IMR-90 (cell line): ENCODE measurements at regions not wholly inside any gene's neighbourhood (a gene's known extent, or its start where the extent isn't known, plus 50 kb on each side); places are given as distances from the start of the nearest gene placed in this dataset.

Experiments
- ATAC-seq: fragments of 200-7000 bp; cut with Tn5 transposase; 2 replicates; pipeline ENCODE4 v1.9.1; 2020; ENCODE audit warnings: low read depth, mild to moderate bottlenecking, moderate library complexity
- BruUV-seq: library from RNA; stranded (reverse); fragments of 400-500 nt; replicated peaks from 2 replicates; lab custom pipeline; 2021; lab: Mats Ljungman, UMichigan
- CTCF ChIA-PET: fragments of 300-600 bp; formaldehyde crosslinking; extraction: SDS; loops from one replicate; lab custom pipeline; 2021; ENCODE audit warnings: antibody characterized with exemption; lab: Yijun Ruan, JAX
- POLR2A ChIA-PET: fragments of 300-600 bp; sonication (Branson Sonifier 250); formaldehyde crosslinking; loops from one replicate; lab custom pipeline; 2022; ENCODE audit warnings: antibody characterized with exemption; ENCODE audit not compliant: unreplicated experiment; lab: Charles Lee
- DNase-seq: peaks from one replicate; pipeline ENCODE4 v3.0.0; 2013
- H2AFZ ChIP-seq: replicated peaks from 2 replicates; pipeline ENCODE3; 2013; ENCODE audit warnings: low read length, mild to moderate bottlenecking; ENCODE audit not compliant: poor library complexity
- H2AK5ac ChIP-seq: 2 replicates; pipeline ENCODE4 v1.6.1; 2013; ENCODE audit warnings: low read depth, low read length, inconsistent platforms
- H2AK9ac ChIP-seq: replicated peaks from 2 replicates; pipeline ENCODE3; 2013; ENCODE audit warnings: mild to moderate bottlenecking, low read depth, low read length, moderate library complexity; ENCODE audit not compliant: poor library complexity
- H2BK120ac ChIP-seq: 2 replicates; pipeline ENCODE4 v1.6.1; 2013; ENCODE audit warnings: low read depth, low read length, inconsistent platforms
- H2BK15ac ChIP-seq: 3 replicates; pipeline ENCODE4 v1.6.1; 2013; ENCODE audit warnings: low read depth, low read length, inconsistent platforms
- H2BK20ac ChIP-seq: 2 replicates; pipeline ENCODE4 v1.6.1; 2013; ENCODE audit warnings: low read depth, mild to moderate bottlenecking, inconsistent platforms, low read length, moderate library complexity
- H2BK5ac ChIP-seq: 2 replicates; pipeline ENCODE4 v1.6.1; 2013; ENCODE audit warnings: mild to moderate bottlenecking, low read depth, low read length, inconsistent platforms; ENCODE audit not compliant: poor library complexity, severe bottlenecking
- H3K14ac ChIP-seq: replicated peaks from 2 replicates; pipeline ENCODE4 v1.6.1; 2013; ENCODE audit warnings: low read depth, low read length, inconsistent platforms
- H3K18ac ChIP-seq: 2 replicates; pipeline ENCODE4 v1.6.1; 2013; ENCODE audit warnings: low read depth, low read length, control low read depth
- H3K23ac ChIP-seq: 2 replicates; pipeline ENCODE4 v1.6.1; 2013; ENCODE audit warnings: low read depth, low read length, inconsistent platforms
- H3K27ac ChIP-seq: 2 replicates; pipeline ENCODE4 v1.5.1; 2013; ENCODE audit warnings: mild to moderate bottlenecking, control low read depth, low read length; ENCODE audit not compliant: insufficient read depth
- H3K27me3 ChIP-seq: 2 replicates; pipeline ENCODE4 v1.6.1; 2013; ENCODE audit warnings: low read length; ENCODE audit not compliant: control insufficient read depth, insufficient read depth
- H3K36me3 ChIP-seq: 2 replicates; pipeline ENCODE4 v1.6.1; 2013; ENCODE audit warnings: low read length, mixed read lengths; ENCODE audit not compliant: control insufficient read depth, insufficient read depth
- H3K4ac ChIP-seq: 2 replicates; pipeline ENCODE4 v1.6.1; 2013; ENCODE audit warnings: low read depth, low read length, inconsistent platforms
- H3K4me1 ChIP-seq: 2 replicates; pipeline ENCODE4 v1.6.1; 2013; ENCODE audit warnings: low read length, mixed read lengths; ENCODE audit not compliant: control insufficient read depth, insufficient read depth
- H3K4me2 ChIP-seq: 2 replicates; pipeline ENCODE4 v1.6.1; 2013; ENCODE audit warnings: low read depth, mild to moderate bottlenecking, control low read depth, low read length, moderate library complexity
- H3K4me3 ChIP-seq: 2 replicates; pipeline ENCODE4 v1.5.1; 2013; ENCODE audit warnings: low read depth, mild to moderate bottlenecking, control low read depth, low read length, moderate library complexity; ENCODE audit not compliant: insufficient read depth
- H3K56ac ChIP-seq: 2 replicates; pipeline ENCODE4 v1.6.1; 2013; ENCODE audit warnings: low read length, inconsistent platforms; ENCODE audit not compliant: insufficient read depth; ENCODE audit errors: extremely low read depth
- H3K79me1 ChIP-seq, 2 experiments: 2 replicates each; pipeline ENCODE4 v1.6.1; 2013; ENCODE audit warnings: low read length in 2 of 2, inconsistent platforms in 1 of 2, low read depth in 1 of 2
- H3K9ac ChIP-seq: 2 replicates; pipeline ENCODE4 v1.6.1; 2013; ENCODE audit warnings: low read depth, low read length, control low read depth
- H3K9me1 ChIP-seq: 2 replicates; pipeline ENCODE4 v1.6.1; 2013; ENCODE audit warnings: low read length, inconsistent platforms; ENCODE audit not compliant: insufficient read depth
- H3K9me3 ChIP-seq: 2 replicates; pipeline ENCODE4 v1.6.1; 2013; ENCODE audit warnings: low read length; ENCODE audit not compliant: control insufficient read depth, insufficient read depth
- H4K20me1 ChIP-seq: 2 replicates; pipeline ENCODE4 v1.6.1; 2013; ENCODE audit warnings: low read length, inconsistent platforms; ENCODE audit not compliant: insufficient read depth
- H4K5ac ChIP-seq: 2 replicates; pipeline ENCODE4 v1.6.1; 2013; ENCODE audit warnings: mild to moderate bottlenecking, low read depth, low read length, control low read depth
- H4K8ac ChIP-seq, 2 experiments: 2 replicates each; pipeline ENCODE4 v1.6.1; 2013; ENCODE audit warnings: low read depth in 2 of 2, low read length in 2 of 2, control low read depth in 1 of 2, inconsistent platforms in 1 of 2
- H4K91ac ChIP-seq: 2 replicates; pipeline ENCODE4 v1.6.1; 2013; ENCODE audit warnings: low read depth, low read length, inconsistent platforms; ENCODE audit not compliant: insufficient read depth
- RCOR1 ChIP-seq: IDR thresholded peaks from 2 replicates; pipeline ENCODE4 v1.6.1; 2012; ENCODE audit warnings: mild to moderate bottlenecking, low read length, improper control_type of control experiment; ENCODE audit not compliant: insufficient replicate concordance
- WGBS, 2 experiments: methylation state at CpG; one replicate each; pipeline versions ENCODE4 v1.1.5 to v1.1.7; 2013; ENCODE audit warnings: missing lambda C conversion rate in 2 of 2; ENCODE audit not compliant: insufficient read length in 1 of 2; ENCODE audit errors: extremely low coverage in 2 of 2; 5-methylcytosine and 5-hydroxymethylcytosine counted together
- dilution Hi-C: fragments of 300-500 bp; cut with HindIII; formaldehyde crosslinking; loops from one replicate; pipeline ENCODE4 v1.14.3; 2018; ENCODE audit warnings: low sequenced_read_pairs; ENCODE audit not compliant: unreplicated experiment
- in situ Hi-C: fragments of 300-500 bp; cut with MboI; formaldehyde crosslinking; loops from 3 replicates; pipeline ENCODE4 v1.14.3; 2019; ENCODE audit warnings: low sequenced_read_pairs, inconsistent platforms, mixed read lengths
- intact Hi-C: fragments of 100-400 bp; cut with micrococcal nuclease; formaldehyde crosslinking; loops from 2 replicates; pipeline ENCODE4 v1.10.0; 2022

- in situ Hi-C loops (no loop called here), dilution Hi-C loops (no loop called here), intact Hi-C loops (no loop called here)
- H2AK5ac ChIP-seq: no peak overlapping the region
- H3K18ac ChIP-seq: no peak overlapping the region
- no peaks in the 10 kb centered on the region for H3K79me1 ChIP-seq
- no peak overlapping the region for H4K8ac ChIP-seq
- no peak overlapping the region for H3K23ac ChIP-seq
- H4K91ac ChIP-seq: no peak overlapping the region
- ATAC-seq (no peak), DNase-seq (no peak)
- BruUV-seq: no TSS peak
- no peak overlapping the region for H2BK5ac ChIP-seq
- H3K4me3 ChIP-seq: no peak overlapping the region
- H3K9me1 ChIP-seq: no peaks in the 10 kb centered on the region
- WGBS, 2 experiments: no CpG with 5 or more reads among the region's 3 CpGs
- no peaks in the 10 kb centered on the region for H3K4me1 ChIP-seq
- H4K5ac ChIP-seq: no peak overlapping the region
- no peak overlapping the region for H2BK20ac ChIP-seq
- H3K36me3 ChIP-seq: no peaks in the 10 kb centered on the region
- POLR2A ChIA-PET: no interaction called here
- no peak overlapping the region for H3K4ac ChIP-seq
- no peak overlapping the region for H3K14ac ChIP-seq
- no peak overlapping the region for H3K56ac ChIP-seq
- no peak overlapping the region for H2AFZ ChIP-seq
- no peak for TF ChIP-seq RCOR1
- H2AK9ac ChIP-seq: no peak overlapping the region
- H2BK120ac ChIP-seq: no peak overlapping the region
- CTCF ChIA-PET: no interaction called here
- no peaks in the 10 kb centered on the region for H4K20me1 ChIP-seq
- H3K4me2 ChIP-seq: no peak overlapping the region
- H3K9ac ChIP-seq: no peak overlapping the region
- no peak overlapping the region for H3K27ac ChIP-seq
- no peak overlapping the region for H2BK15ac ChIP-seq
- H3K27me3 ChIP-seq: no peaks in the 10 kb centered on the region
- no peaks in the 10 kb centered on the region for H3K9me3 ChIP-seq
These were observed 269.5 kb upstream of the HSF2 start for GRCh38 chr6:122130026-122130348.
